HG03520 (cell line): ENCODE measurements at regions not wholly inside any gene's neighbourhood (a gene's known extent, or its start where the extent isn't known, plus 50 kb on each side); places are given as distances from the start of the nearest gene placed in this dataset.
"Not testable (repeated sequence)": the region's sequence is repeated elsewhere in the genome, so short reads cannot be mapped to it uniquely, and the experiment has no call there.

Experiments used
- ATAC-seq: cut with Tn5 transposase; IDR thresholded peaks from one replicate; pipeline ENCODE4 v1.9.1; 2021; ENCODE audit warnings: mild to moderate bottlenecking, moderate library complexity; ENCODE audit not compliant: unreplicated experiment

GRCh38 chr2:34176693-34177092 lies 577.6 kb upstream of the FAM98A start:
- no peak for ATAC-seq

GRCh38 chr2:34174506-34174905 lies 575.4 kb upstream of the FAM98A start:
- ATAC-seq = no peak

GRCh38 chr2:34162231-34162630 lies 563.1 kb upstream of the FAM98A start:
- ATAC-seq = no peak

- no peak for ATAC-seq
Measured at GRCh38 chr2:34161549-34161948, 562.5 kb upstream of the FAM98A start.

- no peak for ATAC-seq
Measured at GRCh38 chr2:34159901-34160300, 560.8 kb upstream of the FAM98A start.

GRCh38 chr2:34153484-34153883 lies 554.4 kb upstream of the FAM98A start:
- ATAC-seq = no peak

GRCh38 chr2:34147780-34148179 lies 548.7 kb upstream of the FAM98A start:
- no peak for ATAC-seq

- no peak for ATAC-seq
Measured at GRCh38 chr2:34143149-34143548, 544.0 kb upstream of the FAM98A start.

GRCh38 chr2:34142531-34143008 lies 543.5 kb upstream of the FAM98A start:
- not testable (repeated sequence) for ATAC-seq

GRCh38 chr2:34133065-34133464 lies 534.0 kb upstream of the FAM98A start:
- ATAC-seq = not testable (repeated sequence)

GRCh38 chr2:34126279-34126678 lies 527.2 kb upstream of the FAM98A start:
- no peak for ATAC-seq

GRCh38 chr2:34123996-34124785 lies 525.1 kb upstream of the FAM98A start:
- ATAC-seq = no peak

- no peak for ATAC-seq
Measured at GRCh38 chr2:34121076-34121475, 522.0 kb upstream of the FAM98A start.

- no peak for ATAC-seq
Measured at GRCh38 chr2:34115076-34115475, 516.0 kb upstream of the FAM98A start.

GRCh38 chr2:34112161-34112560 lies 513.1 kb upstream of the FAM98A start:
- ATAC-seq = no peak

- no peak for ATAC-seq
Measured at GRCh38 chr2:34110392-34110791, 511.3 kb upstream of the FAM98A start.

GRCh38 chr2:34107811-34108210 lies 508.7 kb upstream of the FAM98A start:
- ATAC-seq = no peak

GRCh38 chr2:34105006-34105767 lies 506.1 kb upstream of the FAM98A start:
- no peak for ATAC-seq

GRCh38 chr2:34104601-34105000 lies 505.5 kb upstream of the FAM98A start:
- ATAC-seq = no peak

- no peak for ATAC-seq
Measured at GRCh38 chr2:34103437-34103836, 504.3 kb upstream of the FAM98A start.

GRCh38 chr2:34102339-34102738 lies 503.2 kb upstream of the FAM98A start:
- ATAC-seq = no peak

- ATAC-seq = no peak
Measured at GRCh38 chr2:34099377-34099776, 500.3 kb upstream of the FAM98A start.
